GM21367 (cell line): ENCODE measurements at regions not wholly inside any gene's neighbourhood (a gene's known extent, or its start where the extent isn't known, plus 50 kb on each side); places are given as distances from the start of the nearest gene placed in this dataset.

Experiments
- ATAC-seq: cut with Tn5 transposase; IDR thresholded peaks from one replicate; pipeline ENCODE4 v1.9.1; 2021; ENCODE audit not compliant: unreplicated experiment

GRCh38 chr2:223508372-223508771, 93.8 kb downstream of the SCG2 start:
- no peak for ATAC-seq

- no peak for ATAC-seq
Observed at GRCh38 chr2:223510713-223511112, 91.4 kb downstream of the SCG2 start.

GRCh38 chr2:223511168-223511567, 91.0 kb downstream of the SCG2 start:
- no peak for ATAC-seq

- no peak for ATAC-seq
Observed at GRCh38 chr2:223513771-223514455, 88.2 kb downstream of the SCG2 start.

- no peak for ATAC-seq
Observed at GRCh38 chr2:223519471-223519870, 82.7 kb downstream of the SCG2 start.

GRCh38 chr2:223522796-223523195, 79.4 kb downstream of the SCG2 start:
- ATAC-seq, result no peak

- ATAC-seq, result no peak
Observed at GRCh38 chr2:223523551-223524001, 78.6 kb downstream of the SCG2 start.

- no peak for ATAC-seq
Observed at GRCh38 chr2:223524066-223524465, 78.1 kb downstream of the SCG2 start.

GRCh38 chr2:223526106-223526505, 76.1 kb downstream of the SCG2 start:
- no peak for ATAC-seq

- no peak for ATAC-seq
Observed at GRCh38 chr2:223528036-223528435, 74.1 kb downstream of the SCG2 start.

GRCh38 chr2:223529696-223530095, 72.5 kb downstream of the SCG2 start:
- no peak for ATAC-seq

- ATAC-seq, result no peak
Observed at GRCh38 chr2:223530811-223531210, 71.3 kb downstream of the SCG2 start.

GRCh38 chr2:223532161-223532560, 70.0 kb downstream of the SCG2 start:
- ATAC-seq, result no peak

GRCh38 chr2:223532712-223533111, 69.4 kb downstream of the SCG2 start:
- ATAC-seq, result no peak

- no peak for ATAC-seq
Observed at GRCh38 chr2:223536546-223536945, 65.6 kb downstream of the SCG2 start.

- ATAC-seq, result no peak
Observed at GRCh38 chr2:223537115-223537514, 65.0 kb downstream of the SCG2 start.

- ATAC-seq, result no peak
Observed at GRCh38 chr2:223537651-223538601, 64.2 kb downstream of the SCG2 start.

GRCh38 chr2:223538920-223539440, 63.2 kb downstream of the SCG2 start:
- ATAC-seq, result no peak

- ATAC-seq, result no peak
Observed at GRCh38 chr2:223541546-223541945, 60.6 kb downstream of the SCG2 start.

- no peak for ATAC-seq
Observed at GRCh38 chr2:223542501-223542900, 59.7 kb downstream of the SCG2 start.

- ATAC-seq, result no peak
Observed at GRCh38 chr2:223545406-223545805, 56.8 kb downstream of the SCG2 start.

GRCh38 chr2:223545830-223546229, 56.3 kb downstream of the SCG2 start:
- no peak for ATAC-seq
